HCEC 1CT (cell line): ENCODE measurements at regions not wholly inside any gene's neighbourhood (a gene's known extent, or its start where the extent isn't known, plus 50 kb on each side); places are given as distances from the start of the nearest gene placed in this dataset.
"Not testable (repeated sequence)": the region's sequence is repeated elsewhere in the genome, so short reads cannot be mapped to it uniquely, and the experiment has no call there.

Experiments
- DNase-seq: peaks from one replicate; pipeline ENCODE4 v3.0.0-alpha.2; 2017

- peak; percentile 64 for DNase-seq
Measured at GRCh38 chr1:187038784-187039183, 210.0 kb downstream of the PLA2G4A start.

- DNase-seq, result no peak
Measured at GRCh38 chr1:187041104-187041503, 212.4 kb downstream of the PLA2G4A start.

GRCh38 chr1:187042538-187042937 lies 213.8 kb downstream of the PLA2G4A start:
- DNase-seq, result no peak

- not testable (repeated sequence) for DNase-seq
Measured at GRCh38 chr1:187043433-187043832, 214.7 kb downstream of the PLA2G4A start.

DNA sequence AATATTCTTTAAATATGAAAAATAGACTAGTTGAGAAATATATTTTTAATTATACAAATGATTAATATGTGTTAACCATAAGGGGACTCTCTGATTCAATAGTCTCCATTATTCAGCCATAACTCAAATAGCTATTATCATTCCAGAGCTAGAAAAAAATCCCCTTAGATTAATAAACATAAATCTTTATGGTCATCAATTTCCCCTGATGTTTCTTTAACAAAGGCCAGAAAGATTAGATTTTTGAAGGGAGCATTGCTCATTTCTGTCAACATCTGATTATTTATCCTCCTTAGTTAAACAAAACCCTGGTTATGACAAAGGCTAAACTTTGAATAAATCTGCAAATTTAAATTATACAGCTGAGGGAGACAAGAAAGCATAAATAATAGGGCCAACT lies 215.7 kb downstream of the PLA2G4A start:
- DNase-seq, result no peak

DNA sequence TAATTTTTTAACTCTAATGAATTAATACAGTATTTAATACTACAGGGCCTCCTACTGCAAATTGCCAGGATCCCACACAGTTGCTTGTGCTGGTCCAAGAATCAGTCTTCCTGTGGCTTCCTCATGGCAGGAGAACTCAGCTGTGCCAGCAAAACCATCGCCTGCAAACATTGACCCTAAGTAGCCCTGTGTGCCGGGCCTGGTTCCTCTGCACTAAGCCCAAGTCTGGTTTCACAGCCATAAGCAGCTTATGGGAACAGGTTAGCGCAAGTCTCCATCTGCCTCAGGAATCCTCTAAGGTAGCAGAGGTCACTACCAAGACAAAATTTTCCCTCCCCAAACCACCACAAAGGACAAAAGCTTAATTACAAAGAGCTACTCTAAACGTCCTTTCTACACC lies 216.6 kb downstream of the PLA2G4A start:
- DNase-seq, result no peak

DNA sequence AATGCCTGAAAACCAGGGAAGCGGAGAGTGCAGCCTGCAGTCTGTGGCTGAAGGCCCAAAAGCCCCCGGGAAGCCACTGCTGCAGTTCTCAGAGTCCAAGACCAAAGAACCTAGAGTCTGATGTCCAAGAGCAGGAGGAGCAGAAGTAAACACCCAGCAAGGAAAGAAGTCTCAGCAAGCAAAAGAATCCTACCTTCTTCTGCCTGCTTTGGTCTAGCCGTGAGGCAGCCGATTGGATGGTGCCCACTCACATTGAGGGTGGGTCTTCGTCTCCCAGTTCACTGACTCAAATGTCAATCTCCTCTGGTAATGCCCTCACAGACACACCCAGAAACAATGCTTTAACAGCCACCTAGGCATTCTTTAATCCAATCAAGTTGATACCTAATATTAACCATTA lies 217.5 kb downstream of the PLA2G4A start:
- DNase-seq, result no peak

GRCh38 chr1:187047298-187047697 lies 218.5 kb downstream of the PLA2G4A start:
- no peak for DNase-seq

- peak; percentile 33 for DNase-seq
Measured at GRCh38 chr1:187051618-187052232, 223.0 kb downstream of the PLA2G4A start.

GRCh38 chr1:187053876-187054275 lies 225.1 kb downstream of the PLA2G4A start:
- no peak for DNase-seq

- no peak for DNase-seq
Measured at GRCh38 chr1:187054862-187055757, 226.4 kb downstream of the PLA2G4A start.

GRCh38 chr1:187063271-187063670 lies 234.5 kb downstream of the PLA2G4A start:
- no peak for DNase-seq

GRCh38 chr1:187067160-187067559 lies 238.4 kb downstream of the PLA2G4A start:
- DNase-seq, result no peak

GRCh38 chr1:187070076-187070475 lies 241.3 kb downstream of the PLA2G4A start:
- peak; percentile 60 for DNase-seq

DNA sequence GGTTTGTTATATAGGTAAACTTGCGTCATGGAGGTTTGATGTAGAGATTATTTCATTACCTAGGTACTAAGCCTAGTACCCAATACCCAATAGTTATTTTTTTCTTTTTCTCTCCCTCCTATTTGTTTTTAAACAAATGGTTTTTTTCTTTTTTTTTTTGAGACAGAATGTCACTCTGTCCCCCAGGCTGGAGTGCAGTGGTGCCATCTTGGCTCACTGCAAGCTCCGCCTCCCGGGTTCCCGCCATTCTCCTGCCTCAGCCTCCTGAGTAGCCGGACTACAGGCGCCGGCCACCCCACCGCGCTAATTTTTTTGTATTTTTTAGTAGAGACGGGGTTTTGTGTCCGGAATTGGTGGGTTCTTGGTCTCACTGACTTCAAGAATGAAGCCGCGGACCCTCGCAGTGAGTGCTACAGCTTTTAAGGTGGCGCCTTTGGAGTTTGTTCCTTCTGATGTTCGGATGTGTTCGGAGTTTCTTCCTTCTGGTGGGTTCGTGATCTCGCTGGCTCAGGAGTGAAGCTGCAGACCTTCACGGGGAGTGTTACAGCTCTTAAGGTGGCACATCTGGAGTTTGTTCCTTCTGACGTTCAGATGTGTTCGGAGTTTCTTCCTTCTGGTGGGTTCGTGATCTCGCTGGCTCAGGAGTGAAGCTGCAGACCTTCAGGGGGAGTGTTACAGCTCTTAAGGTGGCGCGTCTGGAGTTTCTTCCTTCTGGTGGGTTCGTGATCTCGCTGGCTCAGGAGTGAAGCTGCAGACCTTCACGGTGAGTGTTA lies 243.7 kb downstream of the PLA2G4A start:
- not testable (repeated sequence) for DNase-seq

DNA sequence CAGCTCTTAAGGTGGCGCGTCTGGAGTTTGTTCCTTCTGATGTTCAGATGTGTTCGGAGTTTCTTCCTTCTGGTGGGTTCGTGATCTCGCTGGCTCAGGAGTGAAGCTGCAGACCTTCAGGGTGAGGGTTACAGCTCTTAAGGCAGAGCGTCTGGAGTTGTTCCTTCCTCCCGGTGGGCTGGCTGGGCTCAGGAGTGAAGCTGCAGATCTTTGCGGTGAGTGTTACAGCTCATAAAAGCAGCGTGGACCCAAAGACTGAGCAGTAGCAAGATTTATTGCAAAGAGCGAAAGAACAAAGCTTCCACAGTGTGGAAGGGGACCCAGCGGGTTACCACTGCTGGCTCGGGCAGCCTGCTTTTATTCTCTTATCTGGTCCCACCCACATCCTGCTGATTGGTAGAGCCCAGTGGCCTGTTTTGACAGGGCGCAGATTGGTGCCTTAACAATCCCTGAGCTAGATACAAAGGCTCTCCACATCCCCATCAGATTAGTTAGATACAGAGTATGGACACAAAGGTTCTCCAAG lies 244.3 kb downstream of the PLA2G4A start:
- DNase-seq, result not testable (repeated sequence)

- not testable (repeated sequence) for DNase-seq
Measured at GRCh38 chr1:187073634-187074245, 245.0 kb downstream of the PLA2G4A start.

GRCh38 chr1:187074445-187075048 lies 245.8 kb downstream of the PLA2G4A start:
- DNase-seq, result no peak

DNA sequence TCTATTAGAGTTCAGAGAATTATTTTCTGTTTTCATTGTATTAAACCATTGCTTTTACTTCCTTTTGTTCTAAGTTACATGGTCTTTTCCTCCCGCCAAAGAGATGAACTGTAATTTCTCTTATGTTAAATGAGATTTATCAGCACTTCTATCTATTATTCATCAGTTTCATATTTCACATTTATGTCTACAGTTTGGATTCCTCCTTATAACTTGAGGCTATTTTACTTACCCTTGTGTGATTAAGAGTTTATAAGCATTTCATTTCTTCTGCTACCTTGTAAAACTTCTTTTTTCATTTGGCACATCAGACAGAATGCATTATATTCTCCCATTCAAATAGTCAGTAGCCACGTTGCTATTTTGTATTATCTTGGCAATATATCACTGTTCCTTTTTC lies 248.2 kb downstream of the PLA2G4A start:
- DNase-seq, result no peak

DNA sequence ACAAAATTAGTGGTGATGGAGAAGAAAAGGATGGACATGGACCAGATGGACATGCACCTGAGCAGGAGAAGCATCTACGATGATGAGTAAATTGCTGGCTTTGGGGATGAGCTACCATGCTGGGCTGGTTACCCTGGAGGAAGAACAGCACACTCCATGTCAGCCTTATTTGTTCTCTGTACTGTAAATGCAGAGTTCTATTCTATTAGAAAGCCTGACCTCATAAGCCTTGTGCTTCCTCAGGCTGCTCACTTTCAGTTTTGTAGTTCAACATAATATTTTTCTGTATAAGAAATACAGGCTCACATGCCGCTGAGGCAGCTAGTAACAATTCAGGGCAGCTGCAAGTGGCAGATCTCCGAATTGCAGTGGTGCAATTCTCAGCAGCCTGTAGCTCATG lies 249.6 kb downstream of the PLA2G4A start:
- DNase-seq, result no peak

DNA sequence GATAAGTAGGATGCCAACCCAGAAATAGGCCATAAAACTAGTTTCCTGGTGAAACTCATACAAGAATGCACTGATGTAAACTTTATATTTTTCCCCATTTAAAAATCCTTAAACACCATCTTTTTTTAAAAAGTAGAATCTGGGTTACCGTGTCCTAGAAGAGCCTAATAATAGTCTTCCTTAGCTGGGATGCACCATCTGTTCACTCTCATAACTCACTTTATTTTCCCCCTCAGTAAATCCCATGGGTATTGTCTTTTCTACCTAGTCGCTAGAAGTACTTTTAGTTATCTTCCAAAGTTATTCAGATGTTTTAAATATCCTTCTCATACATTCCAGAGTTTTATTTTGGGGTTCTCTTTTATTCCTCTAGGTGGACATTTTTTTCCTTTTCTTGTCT lies 250.2 kb downstream of the PLA2G4A start:
- no peak for DNase-seq

DNA sequence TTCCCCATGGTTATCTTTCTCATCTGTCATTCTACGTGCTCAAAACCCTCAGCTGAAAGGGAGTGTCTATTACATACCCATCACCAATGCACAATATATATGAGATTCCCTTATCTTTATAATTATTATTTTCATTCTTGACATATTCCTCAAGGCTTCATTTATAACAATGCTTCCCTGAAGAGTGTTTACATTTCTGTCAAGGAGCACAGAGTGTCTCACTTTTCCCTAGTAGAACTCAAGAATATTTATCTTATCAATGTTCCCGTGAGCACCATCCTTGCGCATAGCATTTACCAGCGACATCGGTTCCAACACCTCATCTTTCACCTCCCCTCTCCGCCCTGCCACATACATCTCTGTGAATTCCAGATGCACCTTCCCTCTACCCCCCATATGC lies 250.6 kb downstream of the PLA2G4A start:
- no peak for DNase-seq
